SK-N-SH (cell line): ENCODE measurements at regions not wholly inside any gene's neighbourhood (a gene's known extent, or its start where the extent isn't known, plus 50 kb on each side); places are given as distances from the start of the nearest gene placed in this dataset.

Experiments
- CTCF ChIA-PET: fragments of 300-600, 350-600 bp; formaldehyde crosslinking; extraction: SDS; loops from one replicate; lab custom pipeline; 2021; lab: Yijun Ruan, JAX
- POLR2A ChIA-PET: fragments of 350-600 bp; sonication (Branson Sonifier 250); formaldehyde crosslinking; extraction: SDS; loops from one replicate; lab custom pipeline; 2020; ENCODE audit warnings: antibody characterized with exemption, inconsistent platforms; lab: Yijun Ruan, JAX
- DNase-seq: peaks from one replicate; pipeline ENCODE4 v3.0.0; 2012
- H2AFZ ChIP-seq: fragments of 200-600 bp; sonication (generic); 2 replicates; pipeline ENCODE4 v1.8.1; 2016; ENCODE audit warnings: antibody characterized with exemption, mild to moderate bottlenecking, low read depth
- H3F3A ChIP-seq: fragments of 200-600 bp; sonication (generic); replicated peaks from 2 replicates; pipeline ENCODE3; 2016; ENCODE audit warnings: antibody characterized with exemption, mild to moderate bottlenecking; ENCODE audit not compliant: insufficient read depth
- H3K27ac ChIP-seq, 2 experiments: fragments of 200-500 bp in 1 of 2; fragments of 200-600 bp in 1 of 2; sonication (Bioruptor generic) in 1 of 2; sonication (generic), shearing (Covaris generic) in 1 of 2; 2 replicates each; pipeline versions ENCODE4 v1.5.1 to v1.6.1; 2014 to 2016; ENCODE audit warnings: low read depth in 2 of 2, inconsistent platforms in 1 of 2, low read length in 1 of 2, mild to moderate bottlenecking in 1 of 2, mixed read lengths in 1 of 2
- H3K27me3 ChIP-seq: fragments of 200-600 bp; sonication (generic), shearing (Covaris generic); 2 replicates; pipeline ENCODE4 v1.6.1; 2016; ENCODE audit warnings: mixed run types; ENCODE audit not compliant: insufficient read depth
- H3K36me3 ChIP-seq, 2 experiments: fragments of 200-500 bp in 1 of 2; fragments of 200-600 bp in 1 of 2; sonication (Bioruptor generic) in 1 of 2; sonication (generic) in 1 of 2; replicated peaks in 1 of 2; 2 replicates each; pipeline versions ENCODE3 to v1.5.1; 2014 to 2016; ENCODE audit warnings: low read length in 1 of 2, mild to moderate bottlenecking in 1 of 2; ENCODE audit not compliant: insufficient read depth in 2 of 2, control insufficient read depth in 1 of 2
- H3K4me1 ChIP-seq, 2 experiments: fragments of 200-500 bp in 1 of 2; fragments of 200-600 bp in 1 of 2; sonication (Bioruptor generic) in 1 of 2; sonication (generic), shearing (Covaris generic) in 1 of 2; 2 replicates each; pipeline versions ENCODE4 v1.5.1 to v1.6.1; 2014 to 2016; ENCODE audit warnings: low read depth in 1 of 2, low read length in 1 of 2, mixed run types in 1 of 2; ENCODE audit not compliant: insufficient read depth in 2 of 2, control insufficient read depth in 1 of 2
- H3K4me2 ChIP-seq: fragments of 200-600 bp; sonication (generic), shearing (Covaris generic); 2 replicates; pipeline ENCODE4 v1.6.1; 2017; ENCODE audit warnings: mixed run types
- H3K4me3 ChIP-seq, 2 experiments: fragments of 200-500 bp in 1 of 2; fragments of 200-600 bp in 1 of 2; sonication (Bioruptor generic) in 1 of 2; sonication (generic), shearing (Covaris generic) in 1 of 2; 2 replicates each; pipeline versions ENCODE4 v1.5.1 to v1.8.1; 2014 to 2016; ENCODE audit warnings: low read depth in 2 of 2, inconsistent platforms in 1 of 2, low read length in 1 of 2, mild to moderate bottlenecking in 1 of 2, mixed read lengths in 1 of 2, moderate library complexity in 1 of 2
- H3K79me2 ChIP-seq: fragments of 200-600 bp; sonication (generic); 2 replicates; pipeline ENCODE4 v1.8.1; 2017; ENCODE audit warnings: mild to moderate bottlenecking; ENCODE audit not compliant: insufficient read depth
- H3K9ac ChIP-seq: fragments of 200-600 bp; sonication (generic); 2 replicates; pipeline ENCODE4 v1.6.1; 2017; ENCODE audit warnings: mixed run types
- H3K9me2 ChIP-seq: fragments of 200-600 bp; sonication (generic); 2 replicates; pipeline ENCODE4 v1.6.1; 2017; ENCODE audit warnings: mixed run types
- H3K9me3 ChIP-seq: fragments of 200-600 bp; sonication (generic); 2 replicates; pipeline ENCODE4 v1.6.1; 2017; ENCODE audit warnings: mixed run types, mild to moderate bottlenecking, moderate library complexity
- H4K20me1 ChIP-seq: fragments of 200-600 bp; sonication (generic); 2 replicates; pipeline ENCODE4 v1.6.1; 2017; ENCODE audit warnings: mild to moderate bottlenecking, mixed run types; ENCODE audit not compliant: insufficient read depth
- CHD2 ChIP-seq: fragments of 150-350 bp; IDR thresholded peaks from 2 replicates; pipeline ENCODE4 v1.6.1; 2018; ENCODE audit warnings: low read length; ENCODE audit not compliant: partially characterized antibody
- ELF1 ChIP-seq: IDR thresholded peaks from 2 replicates; pipeline ENCODE4 v1.4.0; 2012
- EZH2phosphoT487 ChIP-seq: fragments of 200-600 bp; sonication (generic); IDR thresholded peaks from 2 replicates; pipeline ENCODE4 v1.6.1; 2017; ENCODE audit warnings: low read depth, mixed run types, mild to moderate bottlenecking, antibody characterized with exemption, moderate library complexity, borderline replicate concordance
- FOXM1 ChIP-seq: IDR thresholded peaks from 2 replicates; pipeline ENCODE4 v1.4.0; 2012; ENCODE audit warnings: low read depth, mild to moderate bottlenecking
- GATA2 ChIP-seq: sonication (generic); formaldehyde crosslinking; IDR thresholded peaks from 2 replicates; pipeline ENCODE4 v1.5.0; 2020; ENCODE audit warnings: mild to moderate bottlenecking, missing genetic modification reagents
- JUND ChIP-seq: IDR thresholded peaks from 2 replicates; pipeline ENCODE4 v1.4.0; 2012
- MAX ChIP-seq: IDR thresholded peaks from 2 replicates; pipeline ENCODE4 v1.4.0; 2012; ENCODE audit warnings: low read depth
- NFIC ChIP-seq: IDR thresholded peaks from 2 replicates; pipeline ENCODE4 v1.4.0; 2012; ENCODE audit warnings: borderline replicate concordance
- NRF1 ChIP-seq: IDR thresholded peaks from 2 replicates; pipeline ENCODE4 v1.6.1; 2012; ENCODE audit warnings: low read depth, mild to moderate bottlenecking, low read length
- RCOR1 ChIP-seq: fragments of 150-350 bp; IDR thresholded peaks from 2 replicates; pipeline ENCODE4 v1.6.1; 2017; ENCODE audit warnings: antibody characterized with exemption, low read length
- REST ChIP-seq: IDR thresholded peaks from 2 replicates; pipeline ENCODE4 v1.6.1; 2012; ENCODE audit warnings: mild to moderate bottlenecking, low read depth, low read length, moderate library complexity
- SIN3A ChIP-seq: IDR thresholded peaks from 2 replicates; pipeline ENCODE4 v1.6.1; 2012; ENCODE audit warnings: low read depth, mild to moderate bottlenecking, low read length, moderate library complexity, borderline replicate concordance
- SMC3 ChIP-seq: IDR thresholded peaks from 2 replicates; pipeline ENCODE4 v1.6.1; 2012; ENCODE audit warnings: low read depth, low read length, improper control_type of control experiment
- TAF1 ChIP-seq: IDR thresholded peaks from 2 replicates; pipeline ENCODE4 v1.6.1; 2012; ENCODE audit warnings: low read depth, mild to moderate bottlenecking, low read length, moderate library complexity, borderline replicate concordance
- TCF12 ChIP-seq: IDR thresholded peaks from 2 replicates; pipeline ENCODE4 v1.4.0; 2012
- USF1 ChIP-seq: IDR thresholded peaks from 2 replicates; pipeline ENCODE4 v1.4.0; 2012; ENCODE audit warnings: low read depth, borderline replicate concordance
- USF2 ChIP-seq: fragments of 150-350 bp; IDR thresholded peaks from 2 replicates; pipeline ENCODE4 v1.6.1; 2017; ENCODE audit warnings: antibody characterized with exemption, low read length, low read depth, borderline replicate concordance
- YY1 ChIP-seq: IDR thresholded peaks from 2 replicates; pipeline ENCODE4 v1.4.0; 2012; ENCODE audit warnings: low read depth, mild to moderate bottlenecking
- WGBS: methylation state at CpG from one replicate; pipeline ENCODE4 v1.1.6; 2017; ENCODE audit warnings: low lambda C conversion rate; 5-methylcytosine and 5-hydroxymethylcytosine counted together

GRCh38 chr5:125463466-125464092, 717.1 kb upstream of the ZNF608 start:
- no peak overlapping the region for H2AFZ ChIP-seq
- no peak overlapping the region for H3K27ac ChIP-seq
- H4K20me1 ChIP-seq, result no peaks in the 10 kb centered on the region
- H3K4me2 ChIP-seq, result no peak overlapping the region
- WGBS, result 78% methylated on average over 3 of the region's 3 CpGs
- CTCF ChIA-PET, result no interaction called here
- H3K27me3 ChIP-seq, result no peaks in the 10 kb centered on the region
- POLR2A ChIA-PET, result no interaction called here
- no peak for DNase-seq
- no peak overlapping the region for H3K9ac ChIP-seq
- 0 out of 2 replicates have a peak, but pooled peaks cover 3% of the 10 kb centered on the region for H3K9me2 ChIP-seq
- peaks cover 0 to 2% of the 10 kb centered on the region in 2 experiments; a peak in 1 of 4 replicates for H3K4me1 ChIP-seq
- 0 out of 2 replicates have a peak, but pooled peaks cover 5% of the 10 kb centered on the region for H3K9me3 ChIP-seq
- no peak overlapping the region for H3K4me3 ChIP-seq
- no peaks in the 10 kb centered on the region for H3F3A ChIP-seq
- H3K36me3 ChIP-seq, result no peaks in the 10 kb centered on the region
- H3K79me2 ChIP-seq, result no peaks in the 10 kb centered on the region
- TF ChIP-seq SIN3A, result no peak
- no peak for TF ChIP-seq CHD2
- no peak for TF ChIP-seq MAX
- TF ChIP-seq NRF1, result no peak
- TF ChIP-seq SMC3, result no peak
- TF ChIP-seq USF1, result no peak
- no peak for TF ChIP-seq ELF1
- TF ChIP-seq JUND, result no peak
- no peak for TF ChIP-seq TCF12
- TF ChIP-seq YY1, result no peak
- no peak for TF ChIP-seq FOXM1
- TF ChIP-seq TAF1, result no peak
- TF ChIP-seq REST, result no peak
- TF ChIP-seq EZH2phosphoT487, result no peak
- TF ChIP-seq GATA2 (CRISPR knock-in tag), result no peak
- no peak for TF ChIP-seq NFIC
- TF ChIP-seq RCOR1, result no peak
- no peak for TF ChIP-seq USF2
